Panc1 (cell line): ENCODE measurements at regions not wholly inside any gene's neighbourhood (a gene's known extent, or its start where the extent isn't known, plus 50 kb on each side); places are given as distances from the start of the nearest gene placed in this dataset.

Source experiments
- POLR2AphosphoS5 ChIP-seq: IDR thresholded peaks from 2 replicates; pipeline ENCODE4 v1.6.1; 2012; ENCODE audit warnings: mild to moderate bottlenecking, low read depth, low read length, moderate library complexity
- SIN3A ChIP-seq: IDR thresholded peaks from 2 replicates; pipeline ENCODE4 v1.6.1; 2012; ENCODE audit warnings: low read depth, mild to moderate bottlenecking, low read length, moderate library complexity, borderline replicate concordance; ENCODE audit not compliant: insufficient read depth
- TCF7L2 ChIP-seq: IDR thresholded peaks from 2 replicates; pipeline ENCODE4 v1.6.1; 2011; ENCODE audit warnings: mild to moderate bottlenecking, low read depth, low read length, inconsistent platforms
- TF ChIP-seq, protein P1 (sequence below): fragments of 450-650 bp; IDR thresholded peaks from 2 replicates; pipeline ENCODE4 v1.5.1; 2017; ENCODE audit warnings: mild to moderate bottlenecking
- TF ChIP-seq, protein P2 (sequence below), 2 experiments: IDR thresholded peaks; 2 replicates each; pipeline ENCODE4 v1.6.1; 2011 to 2012; ENCODE audit warnings: low read depth in 2 of 2, control low read depth in 1 of 2, low read length in 1 of 2, mild to moderate bottlenecking in 1 of 2, moderate library complexity in 1 of 2; ENCODE audit not compliant: insufficient read depth in 1 of 2

DNA sequence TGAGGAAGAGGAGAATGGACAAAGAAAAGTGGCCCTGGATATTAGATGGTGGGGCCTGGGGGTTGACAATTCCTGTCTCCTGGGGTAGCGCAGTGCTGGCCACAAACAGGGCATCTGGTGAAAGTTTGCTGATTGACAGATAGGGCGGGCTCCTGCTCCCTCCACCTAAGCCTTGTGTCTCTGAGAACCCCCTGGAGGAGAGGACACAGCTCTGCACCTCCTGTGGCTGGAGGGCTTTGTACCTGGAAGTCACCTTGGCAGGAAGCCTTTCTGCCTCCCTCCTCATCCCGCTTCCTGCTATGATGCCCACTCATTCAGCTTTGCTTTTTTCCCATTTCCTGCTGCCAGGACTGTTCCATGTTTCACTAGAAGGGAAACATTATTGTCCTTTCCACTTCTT, 72.4 kb downstream of the RHOB start:
- TF ChIP-seq, protein P1, sequence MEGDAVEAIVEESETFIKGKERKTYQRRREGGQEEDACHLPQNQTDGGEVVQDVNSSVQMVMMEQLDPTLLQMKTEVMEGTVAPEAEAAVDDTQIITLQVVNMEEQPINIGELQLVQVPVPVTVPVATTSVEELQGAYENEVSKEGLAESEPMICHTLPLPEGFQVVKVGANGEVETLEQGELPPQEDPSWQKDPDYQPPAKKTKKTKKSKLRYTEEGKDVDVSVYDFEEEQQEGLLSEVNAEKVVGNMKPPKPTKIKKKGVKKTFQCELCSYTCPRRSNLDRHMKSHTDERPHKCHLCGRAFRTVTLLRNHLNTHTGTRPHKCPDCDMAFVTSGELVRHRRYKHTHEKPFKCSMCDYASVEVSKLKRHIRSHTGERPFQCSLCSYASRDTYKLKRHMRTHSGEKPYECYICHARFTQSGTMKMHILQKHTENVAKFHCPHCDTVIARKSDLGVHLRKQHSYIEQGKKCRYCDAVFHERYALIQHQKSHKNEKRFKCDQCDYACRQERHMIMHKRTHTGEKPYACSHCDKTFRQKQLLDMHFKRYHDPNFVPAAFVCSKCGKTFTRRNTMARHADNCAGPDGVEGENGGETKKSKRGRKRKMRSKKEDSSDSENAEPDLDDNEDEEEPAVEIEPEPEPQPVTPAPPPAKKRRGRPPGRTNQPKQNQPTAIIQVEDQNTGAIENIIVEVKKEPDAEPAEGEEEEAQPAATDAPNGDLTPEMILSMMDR, result no peak
- TF ChIP-seq POLR2AphosphoS5 (no peak), TCF7L2 (no peak), SIN3A (no peak)
- TF ChIP-seq, protein P2, sequence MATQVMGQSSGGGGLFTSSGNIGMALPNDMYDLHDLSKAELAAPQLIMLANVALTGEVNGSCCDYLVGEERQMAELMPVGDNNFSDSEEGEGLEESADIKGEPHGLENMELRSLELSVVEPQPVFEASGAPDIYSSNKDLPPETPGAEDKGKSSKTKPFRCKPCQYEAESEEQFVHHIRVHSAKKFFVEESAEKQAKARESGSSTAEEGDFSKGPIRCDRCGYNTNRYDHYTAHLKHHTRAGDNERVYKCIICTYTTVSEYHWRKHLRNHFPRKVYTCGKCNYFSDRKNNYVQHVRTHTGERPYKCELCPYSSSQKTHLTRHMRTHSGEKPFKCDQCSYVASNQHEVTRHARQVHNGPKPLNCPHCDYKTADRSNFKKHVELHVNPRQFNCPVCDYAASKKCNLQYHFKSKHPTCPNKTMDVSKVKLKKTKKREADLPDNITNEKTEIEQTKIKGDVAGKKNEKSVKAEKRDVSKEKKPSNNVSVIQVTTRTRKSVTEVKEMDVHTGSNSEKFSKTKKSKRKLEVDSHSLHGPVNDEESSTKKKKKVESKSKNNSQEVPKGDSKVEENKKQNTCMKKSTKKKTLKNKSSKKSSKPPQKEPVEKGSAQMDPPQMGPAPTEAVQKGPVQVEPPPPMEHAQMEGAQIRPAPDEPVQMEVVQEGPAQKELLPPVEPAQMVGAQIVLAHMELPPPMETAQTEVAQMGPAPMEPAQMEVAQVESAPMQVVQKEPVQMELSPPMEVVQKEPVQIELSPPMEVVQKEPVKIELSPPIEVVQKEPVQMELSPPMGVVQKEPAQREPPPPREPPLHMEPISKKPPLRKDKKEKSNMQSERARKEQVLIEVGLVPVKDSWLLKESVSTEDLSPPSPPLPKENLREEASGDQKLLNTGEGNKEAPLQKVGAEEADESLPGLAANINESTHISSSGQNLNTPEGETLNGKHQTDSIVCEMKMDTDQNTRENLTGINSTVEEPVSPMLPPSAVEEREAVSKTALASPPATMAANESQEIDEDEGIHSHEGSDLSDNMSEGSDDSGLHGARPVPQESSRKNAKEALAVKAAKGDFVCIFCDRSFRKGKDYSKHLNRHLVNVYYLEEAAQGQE (IDR thresholded peaks at IDR 0.05; ENCODE audit: insufficient read depth in 1 of 2, low read depth in 2 of 2, low read length in 1 of 2), result no peak
